Heart left ventricle (tissue), 16 donors: ENCODE measurements at regions not wholly inside any gene's neighbourhood (a gene's known extent, or its start where the extent isn't known, plus 50 kb on each side); places are given as distances from the start of the nearest gene placed in this dataset.

Source experiments
- ATAC-seq, 4 donors: fragments of 200-7000 bp; cut with Tn5 transposase; one replicate each; pipeline ENCODE4 v1.9.1; 2020 to 2022; ENCODE audit warnings: moderate library complexity in 4 of 4, mild to moderate bottlenecking in 3 of 4, moderate number of reproducible peaks in 1 of 4
- DNase-seq, 5 donors: peaks; one replicate each; pipeline ENCODE4 v3.0.0-alpha.2; 2020
- H3K27ac ChIP-seq, 12 donors: fragments of 200-600 bp; sonication (generic) in 4 of 12; one replicate each; pipeline versions ENCODE4 v1.5.0 to v1.8.0; 2016 to 2022; ENCODE audit warnings: mild to moderate bottlenecking in 2 of 12
- H3K27me3 ChIP-seq, 9 donors: fragments of 200-600 bp; sonication (generic) in 2 of 9; one replicate each; pipeline versions ENCODE4 v1.5.1 to v1.8.0; 2016 to 2022; ENCODE audit warnings: mild to moderate bottlenecking in 3 of 9
- H3K36me3 ChIP-seq, 9 donors: fragments of 200-600 bp; sonication (generic) in 2 of 9; one replicate each; pipeline versions ENCODE4 v1.5.0 to v1.8.0; 2018 to 2022; ENCODE audit warnings: mild to moderate bottlenecking in 2 of 9
- H3K4me1 ChIP-seq, 12 donors: fragments of 200-600 bp; sonication (generic) in 4 of 12; one replicate each; pipeline versions ENCODE4 v1.5.0 to v1.8.0; 2016 to 2022; ENCODE audit warnings: mild to moderate bottlenecking in 3 of 12
- H3K4me3 ChIP-seq, 12 donors: fragments of 200-600 bp; sonication (generic) in 4 of 12; one replicate each; pipeline versions ENCODE4 v1.5.0 to v1.8.0; 2017 to 2022; ENCODE audit warnings: mild to moderate bottlenecking in 9 of 12, moderate library complexity in 4 of 12
- H3K9me3 ChIP-seq, 12 donors: fragments of 200-600 bp; sonication (generic) in 4 of 12; one replicate each; pipeline versions ENCODE4 v1.5.0 to v1.8.0; 2016 to 2022; ENCODE audit warnings: mild to moderate bottlenecking in 1 of 12
- CTCF ChIP-seq, 12 donors: fragments of 200-600 bp; sonication (generic) in 4 of 12; IDR thresholded peaks; one replicate each; pipeline versions ENCODE4 v1.5.0 to v1.8.0; 2018 to 2022; ENCODE audit warnings: antibody characterized with exemption in 12 of 12, mild to moderate bottlenecking in 5 of 12
- POLR2A ChIP-seq, 2 donors: fragments of 450-650 bp; IDR thresholded peaks; one replicate each; pipeline ENCODE4 v1.6.1; 2017; ENCODE audit warnings: antibody characterized with exemption in 2 of 2, mild to moderate bottlenecking in 2 of 2, moderate library complexity in 2 of 2
- WGBS, 4 donors: extraction: QIAGEN DNeasy Blood & Tissue Kit in 2 of 4; methylation state at CpG; one replicate each; pipeline versions ENCODE4 v1.1.5 to v1.1.7; 2013 to 2018; 5-methylcytosine and 5-hydroxymethylcytosine counted together
- intact Hi-C, 10 donors: fragments of 100-400 bp; cut with DNase I; formaldehyde crosslinking; loops; one replicate each; pipeline versions ENCODE4 v1.11.1 to v1.14.2; 2022
- donor health status: ischemic (EF 13 %, LVEDD 7.1; RV severe dilation, severe dysfunction).
- donor health status: healthy with polysubstance abuse.
- donor health status: DM: no; HTN: yes; CAD: no.
- donor health status: DM: no; HTN: no; CAD: no.
- donor health status: ischemic (EF 25% LVEDD 6.9; RV normal size, moderate dysfunction).
- donor health status: ischemic (EF 25% LVEDD 5.7; RV mildly dilated, moderate dysfunction).
- donor health status: healthy.
- donor health status: DM: yes; HTN: yes; CAD: no.
- donor health status: ischemic (EF 35%, LVEDD 5.7; RV mildly dilated, moderate dysfunction).
- donor health status: nonischemic (EF 11% LVEDD 7.7; RV severe dilation, severe dysfunction).
- donor health status: DM: yes; HTN: yes; CAD: no.
- donor health status: PGD.
- donor health status: ischemic (EF 29% LVEDD 5.4; RV normal size, mild dysfunction).
- donor health status: nonischemic (EF 23%, LVEDD 6.1; RV moderate dilation, normal function).

GRCh38 chr3:117409701-117410459 lies 700.3 kb downstream of the TUSC7 start:
- H3K27ac ChIP-seq: no peak overlapping the region
- TF ChIP-seq CTCF (IDR thresholded peaks at IDR 0.05) (no peak), POLR2A (IDR thresholded peaks at IDR 0.05) (no peak)
- no peaks in the 10 kb centered on the region for H3K4me1 ChIP-seq
- ATAC-seq (no peak), DNase-seq (no peak)
- H3K4me3 ChIP-seq: no peak overlapping the region
- intact Hi-C loops: no loop called here
- H3K27me3 ChIP-seq: no peaks in the 10 kb centered on the region
- WGBS, 4 donors: 92 to 96% (median 93%) methylated on average over 3 of the region's 3 CpGs
- H3K9me3 ChIP-seq: no peaks in the 10 kb centered on the region
- no peaks in the 10 kb centered on the region for H3K36me3 ChIP-seq

- ATAC-seq: no peak
- no peak overlapping the region for H3K27ac ChIP-seq
- no peak overlapping the region for H3K4me3 ChIP-seq
- H3K36me3 ChIP-seq: no peaks in the 10 kb centered on the region
- no peak for DNase-seq
- no peak for TF ChIP-seq CTCF (IDR thresholded peaks at IDR 0.05)
- H3K9me3 ChIP-seq: no peaks in the 10 kb centered on the region
- intact Hi-C loops: no loop called here
- H3K4me1 ChIP-seq: no peaks in the 10 kb centered on the region
- 28 to 44% (median 37%) methylated on average over 4 of the region's 4 CpGs for WGBS, 4 donors
- no peaks in the 10 kb centered on the region for H3K27me3 ChIP-seq
Measured at GRCh38 chr3:117411971-117412370, 702.4 kb downstream of the TUSC7 start.

GRCh38 chr3:117417411-117417810 lies 707.8 kb downstream of the TUSC7 start:
- ATAC-seq: no peak
- Histone ChIP-seq H3K4me3 (no peak overlapping the region), H3K4me1 (no peaks in the 10 kb centered on the region), H3K9me3 (no peaks in the 10 kb centered on the region), H3K27ac (no peak overlapping the region), H3K36me3 (no peaks in the 10 kb centered on the region), H3K27me3 (no peaks in the 10 kb centered on the region)
- TF ChIP-seq POLR2A (IDR thresholded peaks at IDR 0.05) (no peak), CTCF (IDR thresholded peaks at IDR 0.05) (no peak)
- DNase-seq: no peak
- 88 to 91% (median 89%) methylated on average over 1 of the region's 1 CpG for WGBS, 4 donors
- intact Hi-C loops: no loop called here

GRCh38 chr3:117427081-117427480 lies 717.5 kb downstream of the TUSC7 start:
- no peak overlapping the region for H3K4me3 ChIP-seq
- no peaks in the 10 kb centered on the region for H3K27me3 ChIP-seq
- DNase-seq (no peak), ATAC-seq (no peak)
- H3K27ac ChIP-seq: no peak overlapping the region
- intact Hi-C loops: no loop called here
- 58 to 72% (median 67%) methylated on average over 1 of the region's 1 CpG for WGBS, 4 donors
- no peaks in the 10 kb centered on the region for H3K36me3 ChIP-seq
- no peaks in the 10 kb centered on the region for H3K4me1 ChIP-seq
- no peak for TF ChIP-seq CTCF (IDR thresholded peaks at IDR 0.05)
- TF ChIP-seq POLR2A (IDR thresholded peaks at IDR 0.05): no peak
- H3K9me3 ChIP-seq: no peaks in the 10 kb centered on the region
